ENCODE measurements at regions not wholly inside any gene's neighbourhood (a gene's known extent, or its start where the extent isn't known, plus 50 kb on each side); places are given as distances from the start of the nearest gene placed in this dataset.

DNA sequence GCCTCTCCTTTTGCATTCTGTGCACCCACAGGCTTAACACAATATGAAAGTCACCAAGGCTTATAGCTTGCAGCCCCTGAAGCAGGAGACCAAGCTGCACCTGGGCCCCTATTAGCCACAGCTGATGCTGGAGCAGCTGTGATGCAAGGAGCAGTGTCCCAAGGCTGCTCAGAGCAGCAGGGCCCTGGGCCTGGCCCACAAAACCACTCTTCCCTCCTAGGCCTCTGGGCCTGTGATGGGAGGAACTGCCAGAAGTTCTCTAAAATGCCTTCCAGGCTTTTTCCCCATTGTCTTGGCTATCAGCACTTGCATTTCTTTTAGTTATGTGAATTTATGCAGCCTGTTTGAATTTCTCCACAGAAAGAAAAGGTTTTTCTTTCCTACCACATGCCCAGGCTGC, 89.5 kb upstream of the KCTD3 start:
- no peak overlapping the region for H4K91ac ChIP-seq (ENCODE audit: low read depth, low read length)
- H2BK120ac ChIP-seq (ENCODE audit: insufficient read depth, low read length, poor library complexity) = no peak overlapping the region
- no peak overlapping the region for H2AK5ac ChIP-seq (ENCODE audit: low read length)
- H3K9me3 ChIP-seq (ENCODE audit: insufficient read depth, low read depth, low read length) = peaks cover 5% of the 10 kb centered on the region
- H3K4me2 ChIP-seq (ENCODE audit: low read length) = no peak overlapping the region
- no peak for DNase-seq
- no peak overlapping the region for H4K12ac ChIP-seq (ENCODE audit: low read depth, low read length)
- H3K36me3 ChIP-seq (ENCODE audit: control insufficient read depth in 1 of 2, insufficient read depth in 2 of 2, low read length in 2 of 2) = no peaks in the 10 kb centered on the region
- no peak overlapping the region for H3K23ac ChIP-seq (ENCODE audit: low read length)
- H2AFZ ChIP-seq (ENCODE audit: insufficient read depth, low read length, poor library complexity) = no peak overlapping the region
- no peaks in the 10 kb centered on the region for H3K4me1 ChIP-seq (ENCODE audit: control insufficient read depth in 1 of 2, insufficient read depth in 2 of 2, low read length in 2 of 2)
- no peak overlapping the region for H3K18ac ChIP-seq (ENCODE audit: low read length)
- no peak overlapping the region for H2BK12ac ChIP-seq (ENCODE audit: low read length)
- no peak overlapping the region for H3K4ac ChIP-seq (ENCODE audit: low read depth, low read length)
- H3K14ac ChIP-seq (ENCODE audit: low read length) = no peak overlapping the region
- no peaks in the 10 kb centered on the region for H3K79me2 ChIP-seq (ENCODE audit: control insufficient read depth, insufficient read depth, low read length, poor library complexity)
- H3K4me3 ChIP-seq (ENCODE audit: low read depth, low read length) = no peak overlapping the region
- H4K8ac ChIP-seq (ENCODE audit: low read depth, low read length) = no peak overlapping the region
- no peaks in the 10 kb centered on the region for H3K79me1 ChIP-seq (ENCODE audit: low read length)
- no peaks in the 10 kb centered on the region for H3K27me3 ChIP-seq (ENCODE audit: insufficient read depth, low read length)
- H3K27ac ChIP-seq (ENCODE audit: low read depth, low read length) = no peak overlapping the region
- no peak overlapping the region for H2BK5ac ChIP-seq (ENCODE audit: low read depth, low read length, poor library complexity)
- no peak overlapping the region for H3K9ac ChIP-seq (ENCODE audit: low read length)

DNA sequence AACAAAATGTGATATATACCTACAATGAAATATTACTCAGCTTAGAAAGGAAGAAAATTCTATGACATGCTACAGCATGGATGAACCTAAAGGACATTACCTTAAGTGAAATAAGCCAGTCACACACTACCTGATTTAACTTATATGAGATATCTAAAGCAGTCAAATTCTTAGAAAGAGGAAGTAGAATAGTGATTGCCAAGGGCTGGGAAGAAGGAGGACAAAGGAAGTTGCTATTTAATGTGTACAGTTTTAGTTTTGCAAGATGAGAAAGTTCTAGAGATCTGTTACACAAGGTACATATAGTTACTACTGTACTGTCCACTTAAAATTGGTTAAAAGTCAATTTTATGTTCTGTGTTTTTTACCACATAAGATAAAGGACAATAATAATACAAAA, 87.5 kb upstream of the KCTD3 start:
- no peak overlapping the region for H3K4ac ChIP-seq (ENCODE audit: low read depth, low read length)
- no peaks in the 10 kb centered on the region for H3K79me2 ChIP-seq (ENCODE audit: control insufficient read depth, insufficient read depth, low read length, poor library complexity)
- H3K9ac ChIP-seq (ENCODE audit: low read length) = no peak overlapping the region
- H2BK12ac ChIP-seq (ENCODE audit: low read length) = no peak overlapping the region
- H3K18ac ChIP-seq (ENCODE audit: low read length) = no peak overlapping the region
- DNase-seq = no peak
- H3K27ac ChIP-seq (ENCODE audit: low read depth, low read length) = no peak overlapping the region
- no peak overlapping the region for H4K12ac ChIP-seq (ENCODE audit: low read depth, low read length)
- no peak overlapping the region for H2BK5ac ChIP-seq (ENCODE audit: low read depth, low read length, poor library complexity)
- peaks cover 5% of the 10 kb centered on the region for H3K9me3 ChIP-seq (ENCODE audit: insufficient read depth, low read depth, low read length)
- no peaks in the 10 kb centered on the region for H3K27me3 ChIP-seq (ENCODE audit: insufficient read depth, low read length)
- no peak overlapping the region for H2BK120ac ChIP-seq (ENCODE audit: insufficient read depth, low read length, poor library complexity)
- H4K8ac ChIP-seq (ENCODE audit: low read depth, low read length) = no peak overlapping the region
- no peak overlapping the region for H2AK5ac ChIP-seq (ENCODE audit: low read length)
- no peak overlapping the region for H4K91ac ChIP-seq (ENCODE audit: low read depth, low read length)
- no peak overlapping the region for H3K4me2 ChIP-seq (ENCODE audit: low read length)
- no peak overlapping the region for H2AFZ ChIP-seq (ENCODE audit: insufficient read depth, low read length, poor library complexity)
- H3K4me3 ChIP-seq (ENCODE audit: low read depth, low read length) = no peak overlapping the region
- peaks cover 3% of the 10 kb centered on the region for H3K79me1 ChIP-seq (ENCODE audit: low read length)
- no peaks in the 10 kb centered on the region for H3K36me3 ChIP-seq (ENCODE audit: control insufficient read depth in 1 of 2, insufficient read depth in 2 of 2, low read length in 2 of 2)
- H3K4me1 ChIP-seq (ENCODE audit: control insufficient read depth in 1 of 2, insufficient read depth in 2 of 2, low read length in 2 of 2) = peaks cover 0 to 5% of the 10 kb centered on the region in 2 experiments
- no peak overlapping the region for H3K14ac ChIP-seq (ENCODE audit: low read length)
- H3K23ac ChIP-seq (ENCODE audit: low read length) = no peak overlapping the region

DNA sequence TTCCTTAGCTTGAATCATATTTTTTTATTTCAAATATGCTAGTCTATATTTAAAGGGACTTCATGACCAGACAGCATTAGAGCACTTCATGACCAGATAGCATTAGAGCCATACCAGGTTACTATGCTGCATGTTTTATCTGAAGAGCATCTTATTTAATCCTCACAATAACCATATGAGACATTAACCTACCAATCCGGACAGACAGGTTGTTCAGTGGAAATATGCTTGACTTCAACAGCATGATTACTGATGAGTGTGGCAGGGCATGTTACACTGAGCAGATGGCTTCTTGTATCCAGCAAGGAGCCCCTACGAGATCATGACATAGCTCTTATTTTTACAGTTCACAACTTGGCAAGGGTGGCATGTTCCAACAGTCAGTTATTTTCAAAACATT, 85.0 kb upstream of the KCTD3 start:
- Histone ChIP-seq H2AK5ac (ENCODE audit: low read length) (no peak overlapping the region), H2AFZ (ENCODE audit: insufficient read depth, low read length, poor library complexity) (no peak overlapping the region), H3K79me1 (ENCODE audit: low read length) (peaks cover 5% of the 10 kb centered on the region), H3K4me2 (ENCODE audit: low read length) (no peak overlapping the region), H3K4ac (ENCODE audit: low read depth, low read length) (no peak overlapping the region), H2BK120ac (ENCODE audit: insufficient read depth, low read length, poor library complexity) (no peak overlapping the region), H3K14ac (ENCODE audit: low read length) (no peak overlapping the region), H2BK5ac (ENCODE audit: low read depth, low read length, poor library complexity) (no peak overlapping the region), H3K79me2 (ENCODE audit: control insufficient read depth, insufficient read depth, low read length, poor library complexity) (no peaks in the 10 kb centered on the region), H4K12ac (ENCODE audit: low read depth, low read length) (no peak overlapping the region), H4K91ac (ENCODE audit: low read depth, low read length) (no peak overlapping the region), H3K18ac (ENCODE audit: low read length) (no peak overlapping the region), H3K23ac (ENCODE audit: low read length) (no peak overlapping the region), H3K9me3 (ENCODE audit: insufficient read depth, low read depth, low read length) (peaks cover 4% of the 10 kb centered on the region), H3K36me3 (ENCODE audit: control insufficient read depth in 1 of 2, insufficient read depth in 2 of 2, low read length in 2 of 2) (no peaks in the 10 kb centered on the region), H3K27me3 (ENCODE audit: insufficient read depth, low read length) (no peaks in the 10 kb centered on the region), H3K27ac (ENCODE audit: low read depth, low read length) (no peak overlapping the region), H3K4me1 (ENCODE audit: control insufficient read depth in 1 of 2, insufficient read depth in 2 of 2, low read length in 2 of 2) (peaks cover 2 to 5% of the 10 kb centered on the region in 2 experiments), H3K9ac (ENCODE audit: low read length) (no peak overlapping the region), H3K4me3 (ENCODE audit: low read depth, low read length) (no peak overlapping the region), H2BK12ac (ENCODE audit: low read length) (no peak overlapping the region), H4K8ac (ENCODE audit: low read depth, low read length) (no peak overlapping the region)
- WGBS (ENCODE audit: extremely low coverage, insufficient coverage, insufficient read length) = no CpG with 5 or more reads among the region's 2 CpGs
- peak; percentile 6 to 66 for DNase-seq

DNA sequence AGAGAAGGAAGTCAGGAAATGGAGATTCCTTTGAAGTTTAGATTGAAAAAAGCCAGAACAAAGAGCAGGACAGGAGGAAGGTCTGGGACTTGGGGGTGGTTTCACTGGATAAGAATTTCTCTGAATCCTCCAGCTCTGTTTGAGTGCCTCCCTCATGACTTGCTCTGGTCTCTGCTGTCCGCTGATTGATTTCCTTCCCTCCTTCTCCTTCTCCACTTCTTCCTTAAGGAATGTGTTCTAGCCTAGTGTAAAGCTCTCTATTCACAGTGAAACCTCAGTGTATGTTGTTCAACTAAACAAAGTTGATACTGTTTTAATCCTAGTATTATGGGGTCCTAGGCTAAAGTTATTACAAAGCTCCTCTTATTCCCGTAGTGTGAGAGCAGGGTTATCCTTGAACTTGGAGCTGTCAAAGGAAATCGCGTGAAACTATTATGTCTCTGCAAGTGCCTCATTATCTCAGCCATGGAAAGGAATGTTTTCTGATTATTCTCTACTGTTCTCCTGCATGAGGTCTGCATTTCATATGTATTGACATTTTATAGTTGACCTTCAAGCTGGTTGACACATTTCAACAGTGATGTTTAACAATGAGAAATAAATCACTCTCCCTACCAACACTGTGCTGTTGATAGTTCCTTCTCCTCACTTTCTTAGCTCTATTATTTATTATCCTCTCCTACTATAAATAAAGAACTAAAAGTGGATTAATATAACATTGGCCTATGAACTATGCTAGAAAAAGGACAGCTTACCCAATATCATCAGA, 82.7 kb upstream of the KCTD3 start:
- H3K4me2 ChIP-seq (ENCODE audit: low read length) = peak overlapping the region; percentile 25
- H3K27me3 ChIP-seq (ENCODE audit: insufficient read depth, low read length) = no peaks in the 10 kb centered on the region
- H2AFZ ChIP-seq (ENCODE audit: insufficient read depth, low read length, poor library complexity) = no peak overlapping the region
- no peak overlapping the region for H3K14ac ChIP-seq (ENCODE audit: low read length)
- no peak overlapping the region for H3K9ac ChIP-seq (ENCODE audit: low read length)
- peak overlapping the region; percentile 88 for H3K27ac ChIP-seq (ENCODE audit: low read depth, low read length)
- H2AK5ac ChIP-seq (ENCODE audit: low read length) = no peak overlapping the region
- H3K4me1 ChIP-seq (ENCODE audit: control insufficient read depth in 1 of 2, insufficient read depth in 2 of 2, low read length in 2 of 2) = peaks cover 2 to 5% of the 10 kb centered on the region in 2 experiments
- H3K36me3 ChIP-seq (ENCODE audit: control insufficient read depth in 1 of 2, insufficient read depth in 2 of 2, low read length in 2 of 2) = no peaks in the 10 kb centered on the region
- H4K91ac ChIP-seq (ENCODE audit: low read depth, low read length) = no peak overlapping the region
- H3K79me1 ChIP-seq (ENCODE audit: low read length) = peaks cover 5% of the 10 kb centered on the region
- H4K12ac ChIP-seq (ENCODE audit: low read depth, low read length) = no peak overlapping the region
- no peak overlapping the region for H2BK120ac ChIP-seq (ENCODE audit: insufficient read depth, low read length, poor library complexity)
- H3K9me3 ChIP-seq (ENCODE audit: insufficient read depth, low read depth, low read length) = no peaks in the 10 kb centered on the region
- H3K4ac ChIP-seq (ENCODE audit: low read depth, low read length) = no peak overlapping the region
- no peak overlapping the region for H3K4me3 ChIP-seq (ENCODE audit: low read depth, low read length)
- no peak overlapping the region for H2BK12ac ChIP-seq (ENCODE audit: low read length)
- H4K8ac ChIP-seq (ENCODE audit: low read depth, low read length) = no peak overlapping the region
- no peak overlapping the region for H2BK5ac ChIP-seq (ENCODE audit: low read depth, low read length, poor library complexity)
- no peak overlapping the region for H3K23ac ChIP-seq (ENCODE audit: low read length)
- H3K18ac ChIP-seq (ENCODE audit: low read length) = no peak overlapping the region
- WGBS (ENCODE audit: extremely low coverage, insufficient coverage, insufficient read length) = no CpG with 5 or more reads among the region's 4 CpGs
- no peaks in the 10 kb centered on the region for H3K79me2 ChIP-seq (ENCODE audit: control insufficient read depth, insufficient read depth, low read length, poor library complexity)
- DNase-seq = no peak
